Adrenal gland (tissue), 9 donors: ENCODE measurements at regions not wholly inside any gene's neighbourhood (a gene's known extent, or its start where the extent isn't known, plus 50 kb on each side); places are given as distances from the start of the nearest gene placed in this dataset.

ENCODE experiments used
- DNase-seq, 7 donors: peaks; one replicate each; pipeline ENCODE4 v3.0.0-alpha.2; 2019 to 2020
- H3K27ac ChIP-seq, 5 donors: fragments of 200-600 bp; sonication (generic) in 4 of 5; 1 replicate in 3 of 5; 2 replicates in 2 of 5; pipeline versions ENCODE4 v1.5.1 to v1.8.0; 2016 to 2020; ENCODE audit warnings: mild to moderate bottlenecking in 1 of 5
- H3K27me3 ChIP-seq: fragments of 200-600 bp; 2 replicates; pipeline ENCODE4 v1.8.0; 2021
- H3K36me3 ChIP-seq, 2 donors: fragments of 200-600 bp; replicated peaks in 1 of 2; 1 replicate in 1 of 2; 2 replicates in 1 of 2; pipeline versions ENCODE4 v1.5.1 to v1.8.0; 2018 to 2022
- H3K4me1 ChIP-seq, 2 donors: fragments of 200-600 bp; replicated peaks in 1 of 2; 1 replicate in 1 of 2; 2 replicates in 1 of 2; pipeline versions ENCODE4 v1.5.1 to v1.8.0; 2018 to 2021
- H3K4me3 ChIP-seq, 4 donors: fragments of 200-600 bp; sonication (generic) in 3 of 4; one replicate each; pipeline ENCODE4 v1.5.1; 2016 to 2018
- H3K9me3 ChIP-seq, 3 donors: fragments of 200-600 bp; sonication (generic) in 1 of 3; replicated peaks in 1 of 3; 1 replicate in 2 of 3; 2 replicates in 1 of 3; pipeline versions ENCODE4 v1.5.1 to v1.8.0; 2016 to 2021
- CTCF ChIP-seq, 6 experiments: fragments of 450-650 bp in 4 of 6; fragments of 200-600 bp in 2 of 6; sonication (generic) in 1 of 6; IDR thresholded peaks; 1 replicate in 5 of 6; 2 replicates in 1 of 6; pipeline versions ENCODE4 v1.5.1 to v1.8.0; 2016 to 2021; ENCODE audit warnings: antibody characterized with exemption in 6 of 6, mild to moderate bottlenecking in 2 of 6, moderate library complexity in 1 of 6
- POLR2A ChIP-seq, 2 donors: fragments of 450-650 bp; IDR thresholded peaks; one replicate each; pipeline ENCODE4 v1.6.1; 2017; ENCODE audit warnings: antibody characterized with exemption in 2 of 2, mild to moderate bottlenecking in 2 of 2, moderate library complexity in 1 of 2
- WGBS, 4 donors: extraction: QIAGEN DNeasy Blood & Tissue Kit in 2 of 4; methylation state at CpG; one replicate each; pipeline versions ENCODE4 v1.1.5 to v1.1.7; 2013 to 2017; 5-methylcytosine and 5-hydroxymethylcytosine counted together
- intact Hi-C, 2 donors: fragments of 100-400 bp; cut with DNase I; formaldehyde crosslinking; loops; one replicate each; pipeline versions ENCODE4 v1.14.1 to v1.15.0; 2022 to 2023
- donor health status: healthy with polysubstance abuse.
- donor health status: Bipolar disorder and iron deficiency.
- donor health status: DM: yes; HTN: yes; CAD: no.
- donor health status: DM: no; HTN: no; CAD: no.
- donor health status: DM: no; HTN: no; CAD: no.

GRCh38 chr16:87552072-87552718 lies 50.1 kb upstream of the JPH3 start:
- Histone ChIP-seq H3K4me3 (no peak overlapping the region), H3K4me1 (peaks cover 8% of the 10 kb centered on the region in 2 donors), H3K27me3 (no peaks in the 10 kb centered on the region), H3K9me3 (no peaks in the 10 kb centered on the region), H3K27ac (no peak overlapping the region), H3K36me3 (no peaks in the 10 kb centered on the region)
- DNase-seq: no peak
- WGBS, 4 donors: 79 to 92% (median 91%) methylated on average over 8 to 18 of the region's 18 CpGs
- TF ChIP-seq POLR2A (IDR thresholded peaks at IDR 0.05) (no peak), CTCF (IDR thresholded peaks at IDR 0.05) (no peak)
- intact Hi-C loops: loop anchor here in 1 of 2 donors (5.0 kb wide), 1 partner anchor 85 kb away; no protein-coding TSS in a partner anchor

GRCh38 chr16:87551487-87551886 lies 50.8 kb upstream of the JPH3 start:
- TF ChIP-seq CTCF (IDR thresholded peaks at IDR 0.05) (no peak), POLR2A (IDR thresholded peaks at IDR 0.05) (no peak)
- Histone ChIP-seq H3K27me3 (no peaks in the 10 kb centered on the region), H3K4me1 (peaks cover under 1 to 1% of the 10 kb centered on the region in 2 donors), H3K4me3 (no peak overlapping the region), H3K36me3 (no peaks in the 10 kb centered on the region), H3K9me3 (no peaks in the 10 kb centered on the region), H3K27ac (no peak overlapping the region)
- no peak for DNase-seq
- intact Hi-C loops: loop anchor here in 1 of 2 donors (5.0 kb wide), 1 partner anchor 86 kb away; no protein-coding TSS in a partner anchor
- 52 to 66% (median 63%) methylated on average over 4 to 5 of the region's 5 CpGs for WGBS, 4 donors

- Histone ChIP-seq H3K4me3 (no peak overlapping the region), H3K9me3 (no peaks in the 10 kb centered on the region), H3K36me3 (no peaks in the 10 kb centered on the region), H3K4me1 (no peaks in the 10 kb centered on the region), H3K27me3 (no peaks in the 10 kb centered on the region), H3K27ac (no peak overlapping the region)
- DNase-seq: peak in 6 of 7 donors; percentile 37 to 65 (median 56)
- no peak for TF ChIP-seq POLR2A (IDR thresholded peaks at IDR 0.05)
- TF ChIP-seq CTCF (IDR thresholded peaks at IDR 0.05): peak; percentile 83 to 91 (median 84)
- WGBS, 4 donors: 30 to 100% (median 45%) methylated on average over 5 to 28 of the region's 28 CpGs
- intact Hi-C loops: loop anchor here in 1 of 2 donors (5.0 kb wide), 1 partner anchor 87 kb away; no protein-coding TSS in a partner anchor
Measured at GRCh38 chr16:87550495-87550961, 51.8 kb upstream of the JPH3 start.

GRCh38 chr16:87549627-87550494 lies 52.4 kb upstream of the JPH3 start:
- H3K27me3 ChIP-seq: no peaks in the 10 kb centered on the region
- no peak overlapping the region for H3K4me3 ChIP-seq
- intact Hi-C loops: loop anchor here in 1 of 2 donors (5.0 kb wide), 1 partner anchor 87 kb away; no protein-coding TSS in a partner anchor
- DNase-seq: no peak
- TF ChIP-seq CTCF (IDR thresholded peaks at IDR 0.05): no peak
- TF ChIP-seq POLR2A (IDR thresholded peaks at IDR 0.05): no peak
- no peaks in the 10 kb centered on the region for H3K9me3 ChIP-seq
- no peaks in the 10 kb centered on the region for H3K36me3 ChIP-seq
- H3K4me1 ChIP-seq: no peaks in the 10 kb centered on the region
- H3K27ac ChIP-seq: no peak overlapping the region
- 61 to 68% (median 66%) methylated on average over 32 to 34 of the region's 34 CpGs for WGBS, 4 donors
